MM.1S (cell line): ENCODE measurements at regions not wholly inside any gene's neighbourhood (a gene's known extent, or its start where the extent isn't known, plus 50 kb on each side); places are given as distances from the start of the nearest gene placed in this dataset.

ENCODE experiments used
- DNase-seq: peaks from one replicate; pipeline ENCODE4 v3.0.0-alpha.2; 2015
- H2AFZ ChIP-seq: fragments of 300-600 bp; sonication (generic); 2 replicates; pipeline ENCODE4 v1.6.0; 2016; ENCODE audit warnings: antibody characterized with exemption, low read length
- H3F3A ChIP-seq: fragments of 300-600 bp; sonication (generic); 2 replicates; pipeline ENCODE4 v1.6.1; 2016; ENCODE audit warnings: mild to moderate bottlenecking, antibody characterized with exemption, low read length, moderate library complexity, mixed read lengths; ENCODE audit not compliant: insufficient read depth
- H3K27ac ChIP-seq: fragments of 300-600 bp; sonication (generic); 2 replicates; pipeline ENCODE4 v1.5.1; 2016; ENCODE audit warnings: mild to moderate bottlenecking, low read length
- H3K27me3 ChIP-seq: fragments of 300-600 bp; sonication (generic); replicated peaks from 2 replicates; pipeline ENCODE4 v1.6.0; 2016; ENCODE audit warnings: low read length; ENCODE audit not compliant: insufficient read depth
- H3K36me3 ChIP-seq: fragments of 300-600 bp; sonication (generic); replicated peaks from 2 replicates; pipeline ENCODE4 v1.6.1; 2016; ENCODE audit warnings: mild to moderate bottlenecking, low read length, mixed read lengths; ENCODE audit not compliant: insufficient read depth
- H3K4me1 ChIP-seq: fragments of 300-600 bp; sonication (generic); 2 replicates; pipeline ENCODE4 v1.6.1; 2016; ENCODE audit warnings: low read length, mixed read lengths
- H3K4me2 ChIP-seq: fragments of 300-600 bp; sonication (generic); 2 replicates; pipeline ENCODE4 v1.6.0; 2016; ENCODE audit warnings: low read depth, low read length
- H3K4me3 ChIP-seq: fragments of 300-600 bp; sonication (generic); 2 replicates; pipeline ENCODE4 v1.5.1; 2016; ENCODE audit warnings: low read length, mixed read lengths
- H3K79me2 ChIP-seq: fragments of 300-600 bp; sonication (generic); 2 replicates; pipeline ENCODE4 v1.6.1; 2016; ENCODE audit warnings: mixed run types, low read length, mixed read lengths
- H3K9ac ChIP-seq: fragments of 300-600 bp; sonication (generic); 2 replicates; pipeline ENCODE4 v1.6.1; 2016; ENCODE audit warnings: low read length, mixed read lengths
- H3K9me2 ChIP-seq: fragments of 300-600 bp; sonication (generic); replicated peaks from 2 replicates; pipeline ENCODE4 v1.6.1; 2016; ENCODE audit warnings: mild to moderate bottlenecking, low read length, mixed read lengths; ENCODE audit not compliant: insufficient read depth
- H3K9me3 ChIP-seq: fragments of 300-600 bp; sonication (generic); replicated peaks from 2 replicates; pipeline ENCODE4 v1.6.1; 2016; ENCODE audit warnings: mild to moderate bottlenecking, low read length, mixed read lengths; ENCODE audit not compliant: insufficient read depth
- H4K20me1 ChIP-seq: fragments of 300-600 bp; sonication (generic); 2 replicates; pipeline ENCODE4 v1.6.1; 2016; ENCODE audit warnings: mild to moderate bottlenecking, low read length, moderate library complexity, mixed read lengths; ENCODE audit not compliant: insufficient read depth
- EZH2 ChIP-seq: fragments of 300-600 bp; sonication (generic); optimal IDR thresholded peaks from 2 replicates; pipeline ENCODE3; 2017; ENCODE audit warnings: low read depth, mild to moderate bottlenecking, antibody characterized with exemption, low read length, mixed read lengths
- EZH2phosphoT487 ChIP-seq: fragments of 300-600 bp; sonication (generic); IDR thresholded peaks from 2 replicates; pipeline ENCODE4 v1.6.1; 2018; ENCODE audit warnings: antibody characterized with exemption, low read length
- TF ChIP-seq, protein P1 (sequence below): fragments of 300-600 bp; sonication (generic); IDR thresholded peaks from 2 replicates; pipeline ENCODE4 v1.5.1; 2016; ENCODE audit warnings: antibody characterized with exemption, low read length, mixed read lengths

DNA sequence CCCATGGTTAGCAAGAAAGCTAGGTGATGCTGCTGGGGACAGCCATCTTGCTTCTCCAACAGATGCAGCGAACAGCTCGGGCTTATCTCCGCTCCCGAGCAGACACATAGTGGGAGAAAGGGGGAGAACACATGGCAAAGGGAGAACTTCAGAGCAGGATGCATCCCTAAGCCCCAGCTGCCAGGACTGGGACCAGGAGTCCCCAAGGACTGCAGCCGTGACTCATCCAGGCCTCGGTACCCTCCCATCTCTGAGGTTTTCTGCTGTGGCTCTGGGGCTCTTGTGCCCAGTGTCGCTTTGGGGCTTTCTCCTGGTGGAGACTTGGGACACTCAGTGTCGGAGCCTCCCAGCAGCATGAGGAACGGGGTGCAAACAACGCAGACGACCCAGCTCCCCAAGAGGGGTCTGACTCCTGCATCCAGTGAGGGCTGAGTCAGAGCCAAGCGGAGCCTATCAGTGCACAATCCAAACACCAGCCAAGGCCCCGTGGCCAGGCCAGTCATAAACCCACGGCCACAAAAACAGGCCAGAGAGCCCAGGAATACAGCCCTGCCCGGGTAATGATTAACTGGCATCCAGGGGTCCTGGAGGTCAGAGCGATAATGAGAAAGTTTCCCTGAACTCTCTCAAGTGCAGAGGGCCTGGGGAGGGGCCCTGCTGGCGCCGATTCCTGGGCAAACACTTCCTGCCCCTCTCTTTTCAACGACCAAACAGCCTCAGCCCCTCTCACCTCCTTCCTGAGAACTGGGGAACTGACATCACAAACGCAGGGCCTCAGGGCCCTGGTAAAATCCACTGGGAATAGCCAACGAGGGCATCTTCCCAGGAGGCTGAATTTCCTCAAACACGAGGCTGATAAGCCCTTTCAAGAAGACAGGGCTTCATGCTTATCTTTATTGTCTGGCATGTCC is 202.9 kb downstream of the USP12 start:
- H3K27ac ChIP-seq, result no peak overlapping the region
- no peak overlapping the region for H3K4me2 ChIP-seq
- no peaks in the 10 kb centered on the region for H3F3A ChIP-seq
- H4K20me1 ChIP-seq, result no peaks in the 10 kb centered on the region
- no peaks in the 10 kb centered on the region for H3K4me1 ChIP-seq
- H3K27me3 ChIP-seq, result no peaks in the 10 kb centered on the region
- no peak for DNase-seq
- no peaks in the 10 kb centered on the region for H3K9me3 ChIP-seq
- TF ChIP-seq, protein P1, sequence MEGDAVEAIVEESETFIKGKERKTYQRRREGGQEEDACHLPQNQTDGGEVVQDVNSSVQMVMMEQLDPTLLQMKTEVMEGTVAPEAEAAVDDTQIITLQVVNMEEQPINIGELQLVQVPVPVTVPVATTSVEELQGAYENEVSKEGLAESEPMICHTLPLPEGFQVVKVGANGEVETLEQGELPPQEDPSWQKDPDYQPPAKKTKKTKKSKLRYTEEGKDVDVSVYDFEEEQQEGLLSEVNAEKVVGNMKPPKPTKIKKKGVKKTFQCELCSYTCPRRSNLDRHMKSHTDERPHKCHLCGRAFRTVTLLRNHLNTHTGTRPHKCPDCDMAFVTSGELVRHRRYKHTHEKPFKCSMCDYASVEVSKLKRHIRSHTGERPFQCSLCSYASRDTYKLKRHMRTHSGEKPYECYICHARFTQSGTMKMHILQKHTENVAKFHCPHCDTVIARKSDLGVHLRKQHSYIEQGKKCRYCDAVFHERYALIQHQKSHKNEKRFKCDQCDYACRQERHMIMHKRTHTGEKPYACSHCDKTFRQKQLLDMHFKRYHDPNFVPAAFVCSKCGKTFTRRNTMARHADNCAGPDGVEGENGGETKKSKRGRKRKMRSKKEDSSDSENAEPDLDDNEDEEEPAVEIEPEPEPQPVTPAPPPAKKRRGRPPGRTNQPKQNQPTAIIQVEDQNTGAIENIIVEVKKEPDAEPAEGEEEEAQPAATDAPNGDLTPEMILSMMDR, result no peak
- TF ChIP-seq EZH2, result no peak
- TF ChIP-seq EZH2phosphoT487, result no peak
- H3K36me3 ChIP-seq, result no peaks in the 10 kb centered on the region
- no peak overlapping the region for H3K9ac ChIP-seq
- no peak overlapping the region for H2AFZ ChIP-seq
- no peaks in the 10 kb centered on the region for H3K79me2 ChIP-seq
- no peak overlapping the region for H3K4me3 ChIP-seq
- H3K9me2 ChIP-seq, result no peaks in the 10 kb centered on the region

DNA sequence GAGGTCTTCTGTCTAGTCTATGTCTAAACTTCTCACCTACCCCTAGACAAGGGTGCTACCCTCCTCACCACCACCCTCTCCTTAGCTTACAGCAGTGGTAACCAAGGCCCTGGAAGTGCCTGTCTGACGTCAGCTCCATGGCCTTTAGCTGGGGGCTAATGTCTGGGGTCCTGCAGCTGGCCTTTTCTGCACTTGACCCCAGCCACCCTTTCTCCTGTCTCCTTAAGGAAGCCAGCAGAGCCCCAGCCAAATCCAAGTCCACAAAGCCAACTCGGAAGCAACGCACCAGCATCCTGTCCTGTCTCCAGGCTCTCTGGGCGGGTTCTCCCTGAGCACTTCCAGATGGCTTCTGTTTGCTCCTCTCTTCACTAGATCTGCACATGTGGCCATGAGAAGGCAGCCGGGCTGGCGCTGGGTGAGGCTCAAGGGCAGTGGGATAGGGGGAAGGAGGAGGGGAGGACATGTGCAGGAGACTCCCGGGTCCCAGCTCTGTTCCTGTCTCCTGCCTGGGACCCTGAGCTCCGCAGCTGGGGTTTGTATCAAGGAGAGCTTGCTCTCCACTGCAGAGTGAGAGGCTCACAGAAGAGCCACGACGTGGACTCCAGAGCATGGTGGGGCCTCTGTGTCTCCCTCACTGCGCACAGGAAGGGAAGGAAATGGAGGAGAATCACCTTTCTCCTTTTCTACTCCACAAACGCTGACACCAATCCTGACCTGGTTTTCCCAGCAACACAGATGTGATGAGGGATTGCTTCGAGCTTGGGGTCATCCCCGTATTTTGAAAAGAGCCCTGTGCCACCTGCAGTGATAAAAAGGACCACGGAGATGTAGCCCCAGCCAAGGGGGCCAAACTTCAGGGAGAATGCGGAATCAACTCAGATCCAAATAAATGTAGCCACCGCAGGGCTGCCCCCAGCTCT is 204.2 kb downstream of the USP12 start:
- no peaks in the 10 kb centered on the region for H3K27me3 ChIP-seq
- no peak overlapping the region for H3K4me2 ChIP-seq
- H3K4me3 ChIP-seq, result no peak overlapping the region
- H3K9me2 ChIP-seq, result no peaks in the 10 kb centered on the region
- H3K4me1 ChIP-seq, result no peaks in the 10 kb centered on the region
- no peaks in the 10 kb centered on the region for H3F3A ChIP-seq
- DNase-seq, result no peak
- TF ChIP-seq EZH2phosphoT487 (no peak), EZH2 (no peak)
- TF ChIP-seq, protein P1, result no peak
- no peak overlapping the region for H2AFZ ChIP-seq
- H3K9ac ChIP-seq, result no peak overlapping the region
- no peak overlapping the region for H3K27ac ChIP-seq
- H3K36me3 ChIP-seq, result no peaks in the 10 kb centered on the region
- no peaks in the 10 kb centered on the region for H3K9me3 ChIP-seq
- H4K20me1 ChIP-seq, result no peaks in the 10 kb centered on the region
- no peaks in the 10 kb centered on the region for H3K79me2 ChIP-seq

DNA sequence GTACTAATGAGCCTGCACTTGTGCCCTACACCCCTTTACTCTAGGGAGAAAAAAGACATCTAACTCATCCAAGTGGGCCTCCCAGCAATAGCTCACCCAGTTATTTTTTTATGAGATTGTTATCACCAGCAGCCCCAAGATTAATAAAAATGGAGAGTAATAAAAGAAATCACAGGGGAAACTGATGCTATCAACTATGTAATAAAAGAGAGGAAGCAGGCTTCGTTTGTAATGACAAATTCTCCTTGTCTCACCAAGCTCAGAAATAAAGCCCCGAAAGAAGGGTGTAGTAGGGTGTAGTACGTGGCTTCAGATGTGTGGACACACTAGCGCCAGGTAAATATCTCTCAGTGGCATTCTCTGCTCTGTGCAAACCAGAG is 204.9 kb downstream of the USP12 start:
- Histone ChIP-seq H3K9me3 (no peaks in the 10 kb centered on the region), H3F3A (no peaks in the 10 kb centered on the region), H3K4me1 (no peaks in the 10 kb centered on the region), H3K9ac (no peak overlapping the region), H3K27me3 (no peaks in the 10 kb centered on the region), H3K27ac (no peak overlapping the region), H3K9me2 (no peaks in the 10 kb centered on the region), H3K36me3 (no peaks in the 10 kb centered on the region), H3K4me2 (no peak overlapping the region), H3K79me2 (no peaks in the 10 kb centered on the region), H4K20me1 (no peaks in the 10 kb centered on the region), H2AFZ (no peak overlapping the region), H3K4me3 (no peak overlapping the region)
- TF ChIP-seq, protein P1, result no peak
- TF ChIP-seq EZH2 (no peak), EZH2phosphoT487 (no peak)
- DNase-seq, result no peak
